ENCODE measurements at regions not wholly inside any gene's neighbourhood (a gene's known extent, or its start where the extent isn't known, plus 50 kb on each side); places are given as distances from the start of the nearest gene placed in this dataset.

DNA sequence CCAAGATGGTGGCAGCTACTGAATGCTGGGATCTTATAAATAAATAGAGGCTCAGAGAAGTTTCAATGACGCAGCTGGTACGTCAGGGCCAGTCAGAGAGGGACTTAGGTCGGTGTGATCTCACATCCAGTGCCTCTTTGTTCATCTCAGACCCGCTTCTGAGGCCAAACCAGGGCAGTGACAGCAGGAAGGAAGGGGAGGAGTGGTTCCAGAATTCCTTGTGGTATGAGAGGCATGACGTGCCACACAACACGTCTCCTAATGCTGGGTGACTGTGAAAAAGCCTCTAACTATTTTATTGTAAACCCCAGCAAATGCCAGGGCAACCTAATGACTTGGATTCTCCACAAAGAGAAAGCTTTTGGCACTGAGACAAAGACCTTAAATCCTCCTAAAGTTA lies 423.3 kb downstream of the LPIN1 start:
- no peaks in the 10 kb centered on the region for H3K9me3 Mint-ChIP-seq (ENCODE audit: low read depth)
- H3K4me3 Mint-ChIP-seq (ENCODE audit: low read depth) = no peak overlapping the region
- peaks cover 17% of the 10 kb centered on the region for H3K4me1 Mint-ChIP-seq (ENCODE audit: low read depth)
- no peaks in the 10 kb centered on the region for H3K27me3 Mint-ChIP-seq
- DNase-seq (ENCODE audit: low spot score, unreplicated experiment) = no peak
- no peaks in the 10 kb centered on the region for H3K36me3 Mint-ChIP-seq (ENCODE audit: insufficient read depth)
- H3K27ac Mint-ChIP-seq = no peak overlapping the region
- TF ChIP-seq, protein P1, sequence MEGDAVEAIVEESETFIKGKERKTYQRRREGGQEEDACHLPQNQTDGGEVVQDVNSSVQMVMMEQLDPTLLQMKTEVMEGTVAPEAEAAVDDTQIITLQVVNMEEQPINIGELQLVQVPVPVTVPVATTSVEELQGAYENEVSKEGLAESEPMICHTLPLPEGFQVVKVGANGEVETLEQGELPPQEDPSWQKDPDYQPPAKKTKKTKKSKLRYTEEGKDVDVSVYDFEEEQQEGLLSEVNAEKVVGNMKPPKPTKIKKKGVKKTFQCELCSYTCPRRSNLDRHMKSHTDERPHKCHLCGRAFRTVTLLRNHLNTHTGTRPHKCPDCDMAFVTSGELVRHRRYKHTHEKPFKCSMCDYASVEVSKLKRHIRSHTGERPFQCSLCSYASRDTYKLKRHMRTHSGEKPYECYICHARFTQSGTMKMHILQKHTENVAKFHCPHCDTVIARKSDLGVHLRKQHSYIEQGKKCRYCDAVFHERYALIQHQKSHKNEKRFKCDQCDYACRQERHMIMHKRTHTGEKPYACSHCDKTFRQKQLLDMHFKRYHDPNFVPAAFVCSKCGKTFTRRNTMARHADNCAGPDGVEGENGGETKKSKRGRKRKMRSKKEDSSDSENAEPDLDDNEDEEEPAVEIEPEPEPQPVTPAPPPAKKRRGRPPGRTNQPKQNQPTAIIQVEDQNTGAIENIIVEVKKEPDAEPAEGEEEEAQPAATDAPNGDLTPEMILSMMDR (IDR thresholded peaks at IDR 0.05; ENCODE audit: unreplicated experiment) = no peak

DNA sequence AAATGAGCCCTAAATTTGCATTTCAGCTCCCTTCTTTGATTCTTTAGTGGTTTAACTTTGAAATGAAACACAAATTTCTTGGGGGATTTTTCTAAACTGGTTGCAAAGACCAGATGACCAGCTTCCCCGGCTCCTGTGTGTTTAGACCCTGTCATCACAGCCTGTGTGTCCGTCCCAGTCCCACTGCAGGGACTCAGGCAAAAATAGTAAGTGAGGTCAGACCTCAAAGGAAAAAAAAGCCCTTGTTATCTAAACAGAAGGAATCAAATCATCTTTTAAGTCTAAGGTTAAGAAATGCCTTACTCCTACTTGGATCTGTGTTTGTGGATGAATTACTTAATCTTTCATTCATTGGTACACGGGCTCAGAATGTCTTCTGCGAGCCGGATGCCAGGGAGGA lies 423.7 kb downstream of the LPIN1 start:
- H3K4me1 Mint-ChIP-seq (ENCODE audit: low read depth) = peaks cover 17% of the 10 kb centered on the region
- no peak for DNase-seq (ENCODE audit: low spot score, unreplicated experiment)
- H3K36me3 Mint-ChIP-seq (ENCODE audit: insufficient read depth) = no peaks in the 10 kb centered on the region
- H3K27ac Mint-ChIP-seq = no peak overlapping the region
- no peak overlapping the region for H3K4me3 Mint-ChIP-seq (ENCODE audit: low read depth)
- no peaks in the 10 kb centered on the region for H3K27me3 Mint-ChIP-seq
- no peaks in the 10 kb centered on the region for H3K9me3 Mint-ChIP-seq (ENCODE audit: low read depth)
- TF ChIP-seq, protein P1 (IDR thresholded peaks at IDR 0.05; ENCODE audit: unreplicated experiment) = no peak

DNA sequence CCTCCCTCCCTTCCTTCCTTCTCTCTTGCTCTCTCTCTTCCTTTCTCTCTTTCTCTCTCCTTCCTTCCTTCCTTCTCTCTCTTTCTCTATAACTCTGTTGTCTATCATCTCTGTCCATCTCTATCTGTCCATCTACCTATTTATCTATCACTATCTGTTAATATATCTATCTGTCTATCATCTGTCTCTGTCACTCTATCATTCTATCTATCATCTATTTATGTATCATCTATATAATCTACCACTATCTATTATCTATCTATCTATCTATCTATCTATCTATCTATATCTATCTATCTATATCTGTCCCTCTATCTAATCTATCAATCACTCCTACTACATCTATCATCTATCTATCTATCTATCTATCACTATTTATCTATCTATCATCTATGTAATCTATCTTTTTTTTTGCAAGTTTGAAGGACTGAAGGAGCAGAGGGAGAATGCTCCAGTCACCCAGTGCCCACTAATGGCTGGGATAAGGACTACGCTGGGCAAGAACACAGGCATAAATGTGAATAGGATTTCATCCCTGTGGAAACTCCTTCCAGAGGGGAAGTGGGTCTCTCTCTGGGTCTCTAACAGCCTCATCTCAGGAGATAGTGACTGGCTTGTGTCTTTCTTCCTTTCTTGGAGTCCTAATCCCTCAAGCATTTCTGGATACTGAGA lies 427.0 kb downstream of the LPIN1 start:
- Mint-ChIP-seq H3K9me3 (ENCODE audit: low read depth) (no peaks in the 10 kb centered on the region), H3K4me1 (ENCODE audit: low read depth) (peaks cover 10% of the 10 kb centered on the region), H3K4me3 (ENCODE audit: low read depth) (no peak overlapping the region), H3K27me3 (peaks cover 12% of the 10 kb centered on the region), H3K27ac (no peak overlapping the region), H3K36me3 (ENCODE audit: insufficient read depth) (no peaks in the 10 kb centered on the region)
- TF ChIP-seq, protein P1 (IDR thresholded peaks at IDR 0.05; ENCODE audit: unreplicated experiment) = no peak
- no peak for DNase-seq (ENCODE audit: low spot score, unreplicated experiment)

DNA sequence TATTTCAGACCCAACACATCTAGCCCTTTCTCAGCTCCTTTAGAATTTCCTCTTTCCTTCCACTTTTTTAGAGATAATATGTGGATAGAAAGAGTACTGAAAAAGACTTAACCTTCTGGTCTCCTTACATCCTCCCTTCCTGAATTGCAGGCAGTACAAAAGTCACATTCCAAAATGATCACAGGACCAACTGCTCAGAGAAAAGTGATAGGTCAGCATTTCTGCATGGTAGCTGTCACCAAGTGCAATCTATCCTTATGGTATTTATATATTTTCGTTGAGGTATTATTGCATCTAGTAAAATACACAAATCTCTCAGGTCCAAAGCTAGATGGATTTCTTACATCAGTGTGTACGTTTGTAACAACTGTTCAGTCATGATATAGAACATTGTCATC lies 427.5 kb downstream of the LPIN1 start:
- no peak overlapping the region for H3K27ac Mint-ChIP-seq
- H3K36me3 Mint-ChIP-seq (ENCODE audit: insufficient read depth) = no peaks in the 10 kb centered on the region
- TF ChIP-seq, protein P1 (IDR thresholded peaks at IDR 0.05; ENCODE audit: unreplicated experiment) = no peak
- H3K9me3 Mint-ChIP-seq (ENCODE audit: low read depth) = no peaks in the 10 kb centered on the region
- peaks cover 12% of the 10 kb centered on the region for H3K27me3 Mint-ChIP-seq
- peaks cover 4% of the 10 kb centered on the region for H3K4me1 Mint-ChIP-seq (ENCODE audit: low read depth)
- DNase-seq (ENCODE audit: low spot score, unreplicated experiment) = no peak
- no peak overlapping the region for H3K4me3 Mint-ChIP-seq (ENCODE audit: low read depth)

DNA sequence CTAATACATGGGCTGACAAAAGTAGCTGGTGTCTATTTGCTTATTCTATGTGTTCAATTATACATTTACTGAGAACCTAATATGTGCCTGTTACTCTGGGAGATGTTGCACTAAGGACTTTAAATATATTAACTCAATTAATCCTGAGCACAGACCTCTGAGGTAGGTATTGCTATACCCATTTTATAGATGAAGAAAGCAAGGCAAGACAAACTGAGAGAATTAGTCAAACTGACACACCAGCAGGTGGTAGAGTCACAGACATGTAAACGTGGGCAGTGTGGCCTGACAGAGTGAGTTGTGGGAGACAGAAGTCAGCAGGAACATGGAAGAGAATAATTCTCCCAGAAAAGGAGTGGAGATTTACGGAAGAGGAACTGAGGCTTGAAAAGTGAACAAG lies 428.9 kb downstream of the LPIN1 start:
- no peak for DNase-seq (ENCODE audit: low spot score, unreplicated experiment)
- Mint-ChIP-seq H3K4me3 (ENCODE audit: low read depth) (no peak overlapping the region), H3K27me3 (peaks cover 12% of the 10 kb centered on the region), H3K36me3 (ENCODE audit: insufficient read depth) (no peaks in the 10 kb centered on the region), H3K4me1 (ENCODE audit: low read depth) (no peaks in the 10 kb centered on the region), H3K9me3 (ENCODE audit: low read depth) (no peaks in the 10 kb centered on the region), H3K27ac (no peak overlapping the region)
- TF ChIP-seq, protein P1 (IDR thresholded peaks at IDR 0.05; ENCODE audit: unreplicated experiment) = no peak

Measured in progenitor cell of endocrine pancreas (in vitro differentiated cells).